NCI-H526 treated with DMSO at 0.1 percent for 48 hours (cell line): ENCODE measurements at regions not wholly inside any gene's neighbourhood (a gene's known extent, or its start where the extent isn't known, plus 50 kb on each side); places are given as distances from the start of the nearest gene placed in this dataset.
"Not testable (repeated sequence)": the region's sequence is repeated elsewhere in the genome, so short reads cannot be mapped to it uniquely, and the experiment has no call there.

Experiments used
- DNase-seq: peaks from one replicate; lab custom pipeline; 2025; lab: John Stamatoyannopoulos, UW

DNA sequence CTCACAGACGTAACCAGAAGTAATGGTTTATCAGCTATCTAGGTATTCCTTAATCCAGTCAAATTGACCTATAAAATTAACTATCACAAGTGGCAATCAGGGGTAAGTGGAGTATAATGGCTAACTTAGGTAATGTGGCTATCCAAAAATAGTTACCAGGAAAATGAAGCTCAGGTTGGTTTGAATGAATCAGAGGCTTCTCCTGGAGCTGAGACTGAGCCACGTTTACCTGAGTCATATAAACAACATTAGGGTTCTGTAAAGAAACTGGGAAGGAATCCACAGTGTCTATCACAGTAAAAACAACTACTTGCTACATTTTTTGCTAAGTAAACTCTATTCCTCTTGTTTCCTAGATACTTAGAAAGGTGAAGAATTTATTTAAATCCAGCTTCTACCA is 236.0 kb upstream of the SPHKAP start:
- no peak for DNase-seq

DNA sequence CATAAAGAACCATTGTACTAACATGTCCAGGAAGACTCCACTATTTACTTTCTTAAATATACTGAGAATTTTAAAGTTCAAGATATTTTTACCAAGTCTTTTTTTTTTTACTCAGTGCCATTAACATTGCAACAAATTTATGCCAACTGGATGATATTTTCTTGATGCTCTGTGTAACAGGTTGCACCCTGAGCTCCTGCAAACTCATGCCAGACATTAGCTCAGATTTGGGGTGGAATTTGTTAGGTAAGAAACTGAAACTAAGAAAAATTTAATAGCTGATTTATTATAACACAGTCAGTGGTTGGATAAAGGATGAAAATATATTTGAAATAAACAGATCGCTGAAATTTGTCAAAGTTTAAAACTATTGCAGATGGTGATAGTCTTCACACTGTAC is 228.6 kb upstream of the SPHKAP start:
- no peak for DNase-seq

DNA sequence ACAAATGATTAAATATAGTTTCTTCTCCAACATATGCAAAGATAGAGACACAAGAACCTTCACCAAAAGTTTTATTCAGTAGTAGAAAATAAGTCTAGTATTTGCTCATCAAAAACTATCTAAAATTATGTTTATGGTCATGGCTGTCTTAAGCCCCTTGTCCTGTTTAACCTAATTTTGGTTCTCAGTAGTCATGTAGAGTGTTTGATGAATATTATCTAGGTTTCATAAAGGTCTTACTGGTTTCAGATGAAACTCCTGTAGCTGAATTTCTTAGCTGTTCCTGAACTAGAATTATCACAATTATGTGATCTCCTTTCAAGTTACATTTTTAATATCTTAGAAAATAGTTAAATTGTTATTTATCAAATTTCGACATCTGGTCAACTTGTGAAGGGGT is 228.0 kb upstream of the SPHKAP start:
- DNase-seq, result no peak

DNA sequence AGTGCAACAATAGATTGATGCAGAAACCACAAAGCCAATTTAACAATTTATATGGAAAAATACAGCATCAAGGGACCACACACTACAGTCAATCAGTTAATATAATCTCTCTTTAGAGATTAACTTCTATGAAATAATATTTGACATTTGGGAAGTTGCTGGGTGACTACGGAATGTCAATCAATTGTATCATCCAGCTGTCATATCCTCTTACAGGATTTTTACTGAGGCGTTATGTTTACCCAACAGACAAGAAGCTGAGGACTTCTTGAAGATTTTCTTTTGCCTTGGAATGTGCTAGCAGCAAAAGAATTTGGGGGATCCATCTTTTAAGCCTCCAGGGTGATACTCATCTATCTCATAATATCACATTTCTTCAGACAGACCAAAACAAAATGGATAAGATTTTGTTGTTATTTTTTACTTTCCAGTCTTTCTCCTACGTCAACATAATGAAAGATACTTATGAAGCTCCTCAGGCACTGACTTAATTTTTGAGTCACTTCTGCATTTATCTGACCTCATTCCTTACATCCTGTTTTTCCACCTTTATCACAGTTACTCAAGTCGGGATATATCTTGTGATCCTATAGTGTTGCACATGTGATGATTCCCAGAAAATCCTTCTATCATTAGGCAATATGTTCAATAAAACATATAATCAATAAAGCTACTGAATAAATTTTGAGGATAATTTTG is 227.2 kb upstream of the SPHKAP start:
- DNase-seq, result no peak

DNA sequence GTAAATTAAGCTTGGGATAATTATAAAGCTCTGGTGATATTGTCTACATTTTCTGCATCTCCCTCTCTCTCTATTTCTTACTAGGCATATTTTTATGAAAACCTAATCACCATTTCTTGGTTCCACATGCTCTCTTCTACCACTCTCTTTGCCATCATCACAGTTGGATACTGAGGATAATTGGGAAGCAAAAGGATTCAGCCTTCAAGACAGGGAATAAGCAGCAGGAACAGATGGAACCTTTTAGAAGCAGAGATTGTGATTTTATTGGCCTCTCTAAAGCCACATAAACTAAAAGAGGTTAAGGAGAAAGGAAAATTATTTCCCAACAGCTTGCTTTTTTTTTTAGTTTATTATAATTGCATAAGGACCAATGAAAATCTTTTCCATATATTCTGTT is 226.3 kb upstream of the SPHKAP start:
- DNase-seq, result no peak

DNA sequence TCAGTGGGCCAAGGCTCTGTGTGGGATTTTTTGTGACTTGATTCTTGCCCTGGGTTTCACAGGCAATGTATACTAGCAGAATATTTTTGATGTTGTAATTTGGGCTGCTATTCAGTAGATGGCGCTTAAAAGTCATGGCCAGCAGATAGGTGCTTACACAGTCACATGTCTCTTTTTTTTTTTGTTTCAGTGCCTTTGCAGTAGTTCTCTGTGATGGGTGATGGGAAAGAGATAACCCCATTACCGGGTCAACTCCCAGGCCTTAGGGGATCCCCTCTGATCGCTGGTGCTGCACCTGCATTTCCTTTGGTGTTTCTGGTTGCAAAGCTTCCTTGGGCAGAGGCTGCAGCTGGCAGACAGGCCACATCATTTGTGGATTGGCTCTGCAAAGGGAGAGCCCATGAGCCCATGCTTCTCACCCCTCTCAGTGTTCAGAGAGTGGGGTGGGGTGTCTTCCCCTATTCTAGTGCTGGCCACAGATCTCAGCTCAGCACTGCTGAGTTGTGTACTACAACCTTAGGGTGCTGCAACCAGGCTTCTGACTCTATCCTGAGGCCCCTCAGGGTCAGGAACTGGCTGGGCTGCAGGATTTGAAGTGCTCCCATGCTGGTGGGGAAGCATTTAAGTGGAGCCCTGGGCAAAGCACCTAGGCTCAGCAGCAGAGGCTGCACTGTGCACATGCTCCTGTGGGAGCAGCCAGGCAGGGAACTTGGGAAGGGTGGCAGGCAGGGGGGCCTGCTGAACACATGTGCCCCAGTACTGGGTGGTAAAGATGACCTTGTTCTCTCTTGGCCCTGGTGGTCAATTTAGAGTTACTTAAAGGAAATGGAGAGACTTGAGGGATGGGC is 219.8 kb upstream of the SPHKAP start:
- DNase-seq, result no peak

DNA sequence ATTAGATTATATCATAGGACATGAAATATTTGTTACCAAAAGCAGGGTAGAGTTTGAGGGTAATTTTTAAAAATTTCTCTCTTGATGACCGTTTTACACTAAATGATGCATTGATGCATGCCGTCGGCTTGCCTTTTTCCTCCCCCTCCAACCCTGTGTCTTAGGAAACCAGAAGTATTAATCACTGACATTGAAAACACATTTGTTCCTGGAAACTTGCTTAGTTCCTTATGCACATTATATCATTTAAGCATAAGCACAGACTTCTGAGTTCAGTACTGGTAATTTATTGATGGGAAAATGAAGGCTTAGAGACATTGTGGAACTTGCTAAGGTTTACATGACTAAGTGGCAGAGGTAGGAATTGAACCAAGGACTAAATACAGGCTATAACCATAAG is 206.3 kb upstream of the SPHKAP start:
- no peak for DNase-seq

DNA sequence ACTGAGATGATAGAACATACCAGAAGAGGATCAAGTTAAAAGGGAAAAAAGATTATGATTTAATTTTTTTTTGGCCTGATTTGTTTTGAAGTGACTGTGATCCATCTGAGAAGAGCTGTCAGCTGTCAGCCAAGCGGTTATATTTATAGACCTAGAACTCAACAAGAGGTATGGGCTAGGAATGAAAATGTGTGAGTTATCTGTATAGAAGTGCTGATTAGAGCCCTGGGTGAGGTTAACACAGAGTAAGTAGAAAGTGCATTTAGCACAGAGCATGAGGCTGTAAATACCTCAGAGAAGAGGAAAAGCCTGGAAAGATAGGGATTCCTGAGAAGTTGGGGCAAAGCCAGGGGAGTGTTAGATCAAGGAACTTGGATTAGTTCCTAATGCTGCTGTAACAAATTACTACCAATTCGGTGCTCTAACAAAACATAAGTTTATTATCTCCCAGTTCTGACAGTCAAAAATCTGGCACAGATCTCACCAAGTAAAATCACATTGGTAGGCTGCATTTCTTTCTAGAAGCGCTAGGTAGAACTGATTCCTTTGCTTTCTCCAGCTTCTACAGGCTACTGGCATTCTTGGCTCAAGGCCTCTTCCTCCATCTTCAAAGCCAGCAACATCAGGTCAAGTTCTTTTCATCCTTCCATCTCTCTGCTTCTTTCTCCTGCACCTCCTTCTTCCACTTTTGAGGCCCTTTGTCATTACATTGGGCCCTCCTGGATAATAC is 197.4 kb upstream of the SPHKAP start:
- no peak for DNase-seq

DNA sequence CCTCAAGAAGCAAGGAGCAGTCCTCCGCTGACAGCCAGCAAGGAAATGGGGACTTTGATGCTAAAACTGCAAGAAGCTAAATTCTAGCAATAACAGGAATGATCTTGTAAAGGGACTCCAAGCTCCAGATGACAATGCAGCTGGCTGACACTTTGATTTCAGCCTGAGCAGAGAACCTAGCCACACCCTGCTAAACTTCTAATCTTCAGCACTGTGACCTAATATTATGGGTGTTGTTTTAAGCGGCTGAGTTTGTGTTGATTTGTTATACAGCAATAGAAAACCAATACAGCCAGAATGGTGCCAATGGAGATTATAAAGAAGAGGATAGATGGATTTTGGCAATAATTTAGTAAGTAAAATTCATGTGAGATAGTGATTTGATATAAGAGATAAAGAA is 196.7 kb upstream of the SPHKAP start:
- no peak for DNase-seq

DNA sequence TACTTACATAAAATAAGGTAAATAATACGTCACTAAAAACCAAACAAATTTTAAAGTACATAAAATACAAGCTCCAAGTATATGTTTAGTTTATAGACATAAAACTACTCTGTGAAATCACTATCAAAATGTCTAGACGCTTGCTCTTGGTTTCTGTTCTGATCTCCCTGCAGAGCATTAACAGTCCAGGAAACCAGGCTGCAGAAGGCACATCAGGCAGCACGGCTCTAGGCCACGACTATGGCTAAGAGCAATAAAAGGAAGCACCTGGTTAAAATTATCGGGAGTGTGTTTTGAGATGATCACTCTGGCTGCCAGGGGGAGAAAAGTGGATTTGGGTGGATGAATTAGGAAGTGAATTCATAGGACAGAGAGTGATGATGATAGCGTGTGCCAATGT is 196.0 kb upstream of the SPHKAP start:
- DNase-seq, result no peak

DNA sequence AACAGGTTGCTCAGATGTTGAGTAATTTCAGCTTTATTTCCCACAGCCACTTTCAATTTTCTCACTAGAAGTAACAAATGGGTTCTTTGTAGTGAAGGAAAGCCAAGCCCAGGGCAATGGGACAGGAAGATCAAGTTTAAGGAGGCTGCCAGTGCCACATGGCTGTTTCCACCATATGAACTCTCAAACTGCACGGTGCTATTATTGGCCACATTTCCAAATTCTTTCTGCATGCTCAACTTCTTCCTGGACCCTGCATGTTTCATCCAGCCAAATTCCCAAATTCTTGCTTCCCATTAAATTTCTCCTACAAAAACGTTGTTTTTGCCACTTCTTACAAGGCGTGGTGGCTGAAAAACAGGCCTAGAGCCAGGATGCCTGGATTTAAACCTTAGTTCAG is 193.3 kb upstream of the SPHKAP start:
- DNase-seq, result no peak

DNA sequence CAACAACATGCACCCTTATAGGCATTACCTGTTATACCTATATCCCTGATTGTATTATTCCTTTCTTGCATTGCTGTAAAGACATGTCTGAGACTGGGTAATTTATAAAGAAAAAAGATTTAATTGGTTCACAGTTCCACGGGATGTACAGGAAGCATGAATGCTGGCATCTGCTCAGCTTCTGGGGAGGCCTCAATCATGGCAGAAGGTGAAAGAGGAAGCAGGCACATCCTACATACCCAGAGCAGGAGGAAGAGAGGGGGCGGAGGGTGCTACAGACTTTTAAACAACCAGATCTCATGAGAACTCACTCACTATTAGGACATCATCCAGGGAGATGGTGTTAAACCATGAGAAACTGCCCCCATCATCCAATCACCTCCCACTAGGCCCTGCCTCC is 191.7 kb upstream of the SPHKAP start:
- DNase-seq, result no peak

DNA sequence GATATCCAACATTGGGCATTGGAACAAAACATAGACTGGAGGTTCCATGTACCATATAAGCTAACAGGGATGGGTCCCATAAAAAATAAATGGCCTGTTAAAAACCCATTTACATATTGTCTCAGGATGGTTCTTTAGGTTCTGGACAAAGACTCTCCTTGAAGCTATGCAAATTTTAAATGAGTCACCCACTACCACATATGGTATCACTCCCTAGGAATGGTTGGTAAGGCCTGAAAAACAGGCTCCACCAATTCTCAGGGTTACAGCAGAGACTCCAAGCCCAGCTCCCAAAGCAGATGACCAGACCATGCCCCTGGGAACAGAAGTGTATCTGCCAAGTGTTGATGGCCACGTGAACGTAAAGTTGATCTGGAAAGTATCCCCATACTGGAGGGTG is 190.7 kb upstream of the SPHKAP start:
- no peak for DNase-seq

DNA sequence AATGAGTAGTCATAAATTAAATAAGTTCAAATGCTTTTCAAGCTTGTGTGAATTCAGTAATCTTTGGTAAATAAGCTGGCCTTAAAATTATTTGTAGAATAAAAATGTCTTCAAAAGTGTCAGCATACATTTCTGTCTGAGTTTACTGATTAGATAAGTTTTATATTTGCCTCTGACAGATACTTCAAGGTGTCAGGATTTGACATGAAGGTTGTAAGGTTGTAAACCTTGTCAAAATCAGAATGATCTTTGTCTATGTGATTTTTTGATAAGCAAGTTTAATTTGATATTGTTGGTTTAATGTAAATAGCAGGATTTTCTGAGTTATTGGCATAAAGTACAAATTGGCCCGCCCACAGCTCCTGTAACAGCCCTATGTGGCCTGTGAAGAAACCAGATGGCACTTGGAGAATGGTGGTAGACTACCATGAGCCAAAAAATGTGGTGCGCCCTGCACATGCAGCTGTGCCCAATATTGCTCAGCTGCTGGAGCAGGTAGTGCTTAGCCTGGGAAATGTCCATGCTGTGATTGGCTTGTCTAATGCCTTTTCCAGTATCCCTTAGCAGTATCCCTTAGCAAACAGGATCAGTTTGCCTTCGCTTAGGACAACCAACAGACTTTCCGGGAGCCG is 188.0 kb upstream of the SPHKAP start:
- DNase-seq, result no peak

DNA sequence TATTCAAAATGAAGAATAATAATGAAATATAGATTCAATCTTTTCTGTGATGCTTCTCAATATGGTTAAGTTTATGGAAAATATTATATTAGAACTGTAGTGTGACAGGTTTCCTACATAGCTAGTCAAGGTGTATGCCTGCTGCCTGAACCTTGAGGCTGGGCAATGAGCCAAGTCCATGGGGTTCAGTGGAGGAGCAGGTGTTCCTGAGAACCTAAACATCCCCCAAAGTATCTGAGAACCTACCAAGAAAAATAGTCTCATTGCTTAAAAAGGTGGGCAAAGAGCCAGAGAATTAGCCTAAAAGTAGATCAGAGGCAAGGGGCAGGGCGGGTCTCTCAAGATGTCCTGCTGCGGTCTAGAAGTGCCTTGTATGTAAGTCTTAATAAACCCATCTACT is 185.9 kb upstream of the SPHKAP start:
- DNase-seq, result no peak

DNA sequence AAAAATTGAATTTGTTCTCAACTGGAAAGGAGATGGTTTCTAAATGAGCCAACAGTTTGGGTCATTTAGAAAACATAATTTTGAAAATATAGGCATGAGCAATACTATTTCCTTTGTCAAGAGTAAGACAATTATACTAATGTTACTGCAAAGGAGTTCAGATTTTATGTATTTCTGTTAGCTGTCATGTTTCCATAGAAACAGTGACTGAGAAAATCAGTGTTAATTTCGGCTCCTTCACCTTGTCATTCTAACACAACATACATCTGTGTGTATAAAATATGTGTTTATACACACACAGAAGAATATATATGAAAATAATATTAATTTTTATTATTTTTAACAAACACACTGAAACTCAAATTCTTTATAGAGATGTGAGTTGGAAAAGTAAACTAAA is 178.0 kb upstream of the SPHKAP start:
- DNase-seq, result no peak

DNA sequence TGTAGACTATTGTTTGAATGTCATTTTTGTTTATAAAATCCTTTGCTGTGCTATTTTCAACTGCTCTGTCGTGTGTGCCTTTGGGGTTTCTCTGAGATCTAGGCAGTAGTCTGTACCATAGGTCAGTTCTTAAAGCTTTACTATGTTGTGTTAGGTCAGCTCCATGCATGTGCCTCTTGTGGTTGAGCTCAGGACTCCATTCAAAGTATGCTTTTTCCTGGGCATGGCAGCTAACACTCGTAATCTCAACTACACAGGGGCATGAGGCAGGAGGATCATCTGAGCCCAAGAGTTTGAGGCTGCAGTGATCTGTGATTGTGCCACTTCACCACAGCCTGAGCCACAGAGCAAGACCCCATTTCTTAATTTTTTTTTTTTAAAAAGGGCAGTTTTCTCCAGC is 174.4 kb upstream of the SPHKAP start:
- no peak for DNase-seq

DNA sequence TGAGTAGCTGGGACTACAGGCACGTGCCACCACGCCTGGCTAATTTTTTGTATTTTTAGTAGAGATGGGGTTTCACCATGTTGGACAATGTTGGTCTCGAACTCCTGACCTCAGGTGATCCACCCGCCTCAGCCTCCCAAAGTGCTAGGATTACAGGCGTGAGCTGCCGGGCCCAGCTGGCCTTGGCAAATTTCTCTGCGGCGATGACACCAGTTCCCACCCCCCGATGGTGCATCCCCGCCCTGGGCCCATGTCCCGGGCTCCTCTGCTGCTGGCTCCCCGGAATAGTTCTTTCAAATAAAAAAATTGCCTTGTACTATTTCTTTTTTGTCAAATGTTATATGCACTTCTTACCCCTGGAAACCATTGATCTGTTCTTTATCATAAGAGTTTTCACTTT is 171.5 kb upstream of the SPHKAP start:
- DNase-seq, result not testable (repeated sequence)

DNA sequence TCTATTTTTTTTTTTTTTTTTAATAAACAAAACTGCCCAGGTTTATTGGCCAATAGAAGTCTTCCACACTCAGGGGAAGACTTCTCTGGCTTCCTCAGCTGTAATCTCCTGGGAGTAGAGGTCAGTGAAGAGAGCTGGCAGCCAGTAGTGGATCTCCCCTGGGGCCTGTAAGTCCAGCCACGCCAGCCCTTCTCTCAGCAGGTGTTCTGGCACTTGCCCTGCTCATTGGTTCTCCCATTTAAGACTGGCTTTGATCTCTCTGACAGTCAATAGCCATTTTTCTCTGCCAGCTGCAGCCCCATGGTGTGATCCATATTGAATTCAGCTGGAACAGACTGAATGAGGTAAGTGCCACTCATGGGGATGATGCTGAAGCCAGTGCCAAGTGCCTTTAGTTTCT is 170.6 kb upstream of the SPHKAP start:
- no peak for DNase-seq

DNA sequence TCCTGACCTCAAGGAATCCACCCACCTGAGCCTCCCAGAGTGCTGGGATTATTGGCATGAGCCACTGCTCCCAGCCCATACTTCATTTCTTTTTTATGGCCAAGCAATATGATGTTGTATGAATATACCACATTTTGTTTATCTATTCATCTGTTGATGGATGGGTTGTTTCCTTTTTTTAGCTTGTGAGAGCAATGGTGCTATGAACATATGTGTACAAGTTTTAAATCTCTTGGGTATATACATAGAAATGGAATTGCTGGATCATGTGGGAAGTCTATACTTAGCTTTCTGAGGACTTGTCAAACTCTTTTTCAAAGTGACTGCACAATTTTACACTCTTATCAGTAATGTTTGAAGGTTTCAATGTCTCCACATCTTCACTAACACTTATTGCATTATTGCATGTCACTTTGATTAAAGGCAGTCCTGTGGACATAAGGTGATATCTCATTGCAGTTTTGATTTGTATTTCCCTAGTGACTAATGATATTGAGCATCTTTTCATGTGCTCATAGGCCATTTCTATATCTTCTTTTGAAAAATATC is 167.1 kb upstream of the SPHKAP start:
- DNase-seq, result no peak

DNA sequence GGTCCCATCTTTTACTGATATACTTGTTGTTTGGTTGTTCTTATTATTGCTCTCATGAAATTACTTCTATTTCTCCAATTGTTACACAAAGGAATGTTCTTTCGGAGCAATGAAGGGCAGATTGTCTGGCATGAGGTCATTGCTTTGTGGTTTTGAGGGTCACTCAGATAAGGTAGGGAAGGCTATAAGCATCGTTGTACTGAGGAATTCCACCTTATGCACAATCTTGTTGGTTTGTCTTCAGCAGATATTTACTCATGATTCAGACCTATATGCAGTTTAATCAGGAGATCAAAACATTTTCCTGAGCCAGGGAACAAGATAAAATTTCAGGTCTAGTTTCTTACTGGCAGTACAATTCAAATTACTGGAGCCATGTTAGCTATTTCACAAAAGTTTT is 163.0 kb upstream of the SPHKAP start:
- no peak for DNase-seq

DNA sequence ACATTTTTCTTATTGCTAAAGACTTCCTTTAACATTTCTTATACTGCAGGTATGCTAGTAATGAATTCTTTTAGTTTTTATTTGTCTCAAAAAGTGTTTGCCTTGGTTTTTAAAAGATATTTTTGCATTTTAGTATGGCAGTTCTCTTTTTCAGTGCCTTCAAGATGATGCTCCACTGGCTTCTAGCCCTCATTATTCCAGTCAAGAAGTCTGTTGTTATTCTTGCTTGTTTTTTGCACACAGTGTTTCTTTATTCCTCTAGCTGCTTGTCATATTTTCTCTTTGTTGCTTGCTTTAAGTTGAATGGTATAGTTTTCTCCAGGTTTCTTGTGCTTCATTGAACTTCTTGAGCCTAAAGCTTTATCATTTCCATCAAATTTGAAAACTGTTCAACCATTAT is 158.0 kb upstream of the SPHKAP start:
- DNase-seq, result no peak
